KMS-11 (cell line): ENCODE measurements at regions not wholly inside any gene's neighbourhood (a gene's known extent, or its start where the extent isn't known, plus 50 kb on each side); places are given as distances from the start of the nearest gene placed in this dataset.
"Not testable (repeated sequence)": the region's sequence is repeated elsewhere in the genome, so short reads cannot be mapped to it uniquely, and the experiment has no call there.

ENCODE experiments used
- H2AFZ ChIP-seq: fragments of 200-600 bp; sonication (generic); 2 replicates; pipeline ENCODE4 v1.6.1; 2016; ENCODE audit warnings: antibody characterized with exemption, mixed run types, low read depth
- H3K27ac ChIP-seq: fragments of 200-600 bp; sonication (generic); 2 replicates; pipeline ENCODE4 v1.6.1; 2016; ENCODE audit warnings: mild to moderate bottlenecking, mixed run types
- H3K27me3 ChIP-seq: fragments of 200-600 bp; sonication (generic); 2 replicates; pipeline ENCODE4 v1.6.1; 2017; ENCODE audit warnings: mild to moderate bottlenecking, low read depth, mixed run types, moderate library complexity; ENCODE audit not compliant: insufficient read depth
- H3K36me3 ChIP-seq: fragments of 200-600 bp; sonication (generic); 2 replicates; pipeline ENCODE4 v1.6.1; 2017; ENCODE audit warnings: mild to moderate bottlenecking, mixed run types; ENCODE audit not compliant: insufficient read depth
- H3K4me1 ChIP-seq: fragments of 200-600 bp; sonication (generic); 2 replicates; pipeline ENCODE4 v1.6.1; 2016; ENCODE audit warnings: mild to moderate bottlenecking, low read depth, mixed run types; ENCODE audit not compliant: poor library complexity, severe bottlenecking
- H3K4me2 ChIP-seq: fragments of 200-600 bp; sonication (generic); 2 replicates; pipeline ENCODE4 v1.7.0; 2016; ENCODE audit warnings: mild to moderate bottlenecking, mixed run types
- H3K4me3 ChIP-seq: fragments of 200-600 bp; sonication (generic); IDR thresholded peaks from 2 replicates; pipeline ENCODE4 v1.6.1; 2017; ENCODE audit warnings: low read depth, low read length, mixed read lengths; ENCODE audit not compliant: insufficient read depth
- H3K79me2 ChIP-seq: fragments of 200-600 bp; sonication (generic); 2 replicates; pipeline ENCODE4 v1.6.1; 2016; ENCODE audit warnings: low read depth, mixed run types; ENCODE audit not compliant: insufficient read depth
- H3K9ac ChIP-seq: fragments of 200-600 bp; sonication (generic); 2 replicates; pipeline ENCODE4 v1.6.1; 2016; ENCODE audit warnings: mild to moderate bottlenecking, mixed run types
- H4K20me1 ChIP-seq: fragments of 200-600 bp; sonication (generic); 2 replicates; pipeline ENCODE4 v1.6.1; 2016; ENCODE audit warnings: mild to moderate bottlenecking, mixed run types; ENCODE audit not compliant: insufficient read depth
- CTCF ChIP-seq: fragments of 200-600 bp; sonication (generic); conservative IDR thresholded peaks from 2 replicates; pipeline ENCODE4 v1.6.1; 2017; ENCODE audit warnings: low read depth, mild to moderate bottlenecking, antibody characterized with exemption, low read length, moderate library complexity, mixed read lengths

- Histone ChIP-seq H4K20me1 (no peaks in the 10 kb centered on the region), H3K79me2 (no peaks in the 10 kb centered on the region), H3K9ac (no peak overlapping the region), H3K4me3 (no peak overlapping the region), H3K4me2 (no peak overlapping the region), H3K36me3 (no peaks in the 10 kb centered on the region), H3K4me1 (no peaks in the 10 kb centered on the region), H3K27me3 (no peaks in the 10 kb centered on the region), H2AFZ (no peak overlapping the region), H3K27ac (no peak overlapping the region)
- no peak for TF ChIP-seq CTCF
Measured at GRCh38 chr6:114638341-114638740, 295.5 kb upstream of the HS3ST5 start.

- Histone ChIP-seq H3K4me2 (no peak overlapping the region), H3K4me1 (no peaks in the 10 kb centered on the region), H3K4me3 (no peak overlapping the region), H3K36me3 (no peaks in the 10 kb centered on the region), H3K27me3 (no peaks in the 10 kb centered on the region), H3K79me2 (no peaks in the 10 kb centered on the region), H4K20me1 (no peaks in the 10 kb centered on the region), H3K27ac (no peak overlapping the region), H2AFZ (no peak overlapping the region), H3K9ac (no peak overlapping the region)
- no peak for TF ChIP-seq CTCF
Measured at GRCh38 chr6:114634016-114634415, 291.2 kb upstream of the HS3ST5 start.

- not testable (repeated sequence) for H3K9ac ChIP-seq, H3K27me3 ChIP-seq, H3K36me3 ChIP-seq, H4K20me1 ChIP-seq, H3K27ac ChIP-seq, H3K4me2 ChIP-seq, H2AFZ ChIP-seq, H3K4me1 ChIP-seq, H3K79me2 ChIP-seq, H3K4me3 ChIP-seq
Measured at GRCh38 chr6:114626226-114626625, 283.4 kb upstream of the HS3ST5 start.

GRCh38 chr6:114619621-114620200 lies 276.9 kb upstream of the HS3ST5 start:
- Histone ChIP-seq H3K9ac (no peak overlapping the region), H3K79me2 (no peaks in the 10 kb centered on the region), H3K4me3 (no peak overlapping the region), H3K4me1 (no peaks in the 10 kb centered on the region), H3K4me2 (no peak overlapping the region), H4K20me1 (no peaks in the 10 kb centered on the region), H3K27ac (no peak overlapping the region), H2AFZ (no peak overlapping the region), H3K27me3 (no peaks in the 10 kb centered on the region), H3K36me3 (no peaks in the 10 kb centered on the region)
- no peak for TF ChIP-seq CTCF

- no peaks in the 10 kb centered on the region for H3K36me3 ChIP-seq
- no peak overlapping the region for H2AFZ ChIP-seq
- H3K27ac ChIP-seq: no peak overlapping the region
- H3K27me3 ChIP-seq: no peaks in the 10 kb centered on the region
- H3K4me3 ChIP-seq: no peak overlapping the region
- H3K9ac ChIP-seq: no peak overlapping the region
- no peak overlapping the region for H3K4me2 ChIP-seq
- TF ChIP-seq CTCF: no peak
- no peaks in the 10 kb centered on the region for H3K79me2 ChIP-seq
- H4K20me1 ChIP-seq: no peaks in the 10 kb centered on the region
- no peaks in the 10 kb centered on the region for H3K4me1 ChIP-seq
Measured at GRCh38 chr6:114611696-114612095, 268.9 kb upstream of the HS3ST5 start.
